HEK293T (cell line): ENCODE measurements at regions not wholly inside any gene's neighbourhood (a gene's known extent, or its start where the extent isn't known, plus 50 kb on each side); places are given as distances from the start of the nearest gene placed in this dataset.

Experiments used
- CTCF ChIA-PET: fragments of 350-600 bp; formaldehyde crosslinking; extraction: SDS; loops from one replicate; lab custom pipeline; 2021; ENCODE audit warnings: antibody characterized with exemption, inconsistent platforms; lab: Yijun Ruan, JAX
- POLR2A ChIA-PET: fragments of 350-600 bp; formaldehyde crosslinking; extraction: SDS; loops from one replicate; lab custom pipeline; 2020; ENCODE audit warnings: antibody characterized with exemption, inconsistent platforms; lab: Yijun Ruan, JAX
- DNase-seq: peaks from one replicate; pipeline ENCODE4 v3.0.0; 2012; ENCODE audit warnings: mixed read lengths; ENCODE audit errors: extremely low spot score
- ARNT ChIP-seq: fragments of 450-650 bp; IDR thresholded peaks from 2 replicates; pipeline ENCODE4 v1.6.1; 2017; ENCODE audit warnings: mild to moderate bottlenecking
- BHLHE40 ChIP-seq: fragments of 450-650 bp; IDR thresholded peaks from 2 replicates; pipeline ENCODE4 v1.6.1; 2016; ENCODE audit warnings: mild to moderate bottlenecking, moderate library complexity, borderline replicate concordance
- CTBP1 ChIP-seq: fragments of 450-650 bp; IDR thresholded peaks from 2 replicates; pipeline ENCODE4 v1.6.1; 2016; ENCODE audit warnings: borderline replicate concordance
- FOXA1 ChIP-seq: fragments of 450-650 bp; IDR thresholded peaks from 2 replicates; pipeline ENCODE4 v1.6.1; 2016; ENCODE audit warnings: mild to moderate bottlenecking
- FOXK2 ChIP-seq: fragments of 450-650 bp; IDR thresholded peaks from 2 replicates; pipeline ENCODE4 v1.6.1; 2016; ENCODE audit warnings: mild to moderate bottlenecking
- FOXM1 ChIP-seq: fragments of 450-650 bp; IDR thresholded peaks from 2 replicates; pipeline ENCODE4 v1.6.1; 2017; ENCODE audit warnings: mild to moderate bottlenecking, borderline replicate concordance
- HDGF ChIP-seq: fragments of 450-650 bp; IDR thresholded peaks from 2 replicates; pipeline ENCODE4 v1.6.1; 2017; ENCODE audit warnings: antibody characterized with exemption, borderline replicate concordance
- L3MBTL2 ChIP-seq: fragments of 450-650 bp; conservative IDR thresholded peaks from 2 replicates; pipeline ENCODE4 v1.6.1; 2016; ENCODE audit warnings: mild to moderate bottlenecking
- LEF1 ChIP-seq: fragments of 450-650 bp; IDR thresholded peaks from 2 replicates; pipeline ENCODE4 v1.6.1; 2017; ENCODE audit warnings: mild to moderate bottlenecking, borderline replicate concordance
- NFRKB ChIP-seq: fragments of 450-650 bp; IDR thresholded peaks from 2 replicates; pipeline ENCODE4 v1.6.1; 2016; ENCODE audit warnings: mild to moderate bottlenecking, moderate library complexity
- SP1 ChIP-seq: fragments of 450-650 bp; IDR thresholded peaks from 2 replicates; pipeline ENCODE4 v1.6.1; 2017
- SUZ12 ChIP-seq: fragments of 450-650 bp; IDR thresholded peaks from 2 replicates; pipeline ENCODE4 v1.6.1; 2016; ENCODE audit warnings: mild to moderate bottlenecking
- TARDBP ChIP-seq: fragments of 450-650 bp; IDR thresholded peaks from 2 replicates; pipeline ENCODE4 v1.6.1; 2016
- ZNF384 ChIP-seq: fragments of 450-650 bp; IDR thresholded peaks from 2 replicates; pipeline ENCODE4 v1.6.1; 2016
- TF ChIP-seq, protein P1 (sequence below): fragments of 450-650 bp; IDR thresholded peaks from 2 replicates; pipeline ENCODE4 v1.6.1; 2016

DNA sequence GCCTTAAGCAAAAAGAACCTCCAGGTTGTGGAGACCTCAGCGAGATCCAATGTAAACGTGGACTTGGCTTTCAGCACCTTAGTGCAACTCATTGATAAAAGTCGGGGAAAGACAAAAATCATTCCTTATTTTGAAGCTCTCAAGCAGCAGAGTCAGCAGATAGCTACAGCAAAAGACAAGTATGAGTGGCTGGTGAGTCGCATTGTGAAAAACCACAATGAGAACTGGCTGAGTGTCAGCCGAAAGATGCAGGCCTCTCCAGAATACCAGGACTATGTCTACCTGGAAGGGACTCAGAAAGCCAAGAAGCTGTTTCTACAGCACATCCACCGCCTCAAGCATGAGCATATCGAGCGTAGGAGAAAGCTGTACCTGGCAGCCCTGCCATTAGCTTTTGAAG is 58.5 kb downstream of the ARHGAP35 start:
- DNase-seq, result no peak
- CTCF ChIA-PET, result no interaction called here
- POLR2A ChIA-PET, result no interaction called here
- TF ChIP-seq LEF1 (no peak), BHLHE40 (no peak), ZNF384 (no peak), FOXA1 (no peak), L3MBTL2 (no peak), SP1 (no peak), TARDBP (no peak), NFRKB (no peak), FOXK2 (no peak)
- TF ChIP-seq, protein P1, sequence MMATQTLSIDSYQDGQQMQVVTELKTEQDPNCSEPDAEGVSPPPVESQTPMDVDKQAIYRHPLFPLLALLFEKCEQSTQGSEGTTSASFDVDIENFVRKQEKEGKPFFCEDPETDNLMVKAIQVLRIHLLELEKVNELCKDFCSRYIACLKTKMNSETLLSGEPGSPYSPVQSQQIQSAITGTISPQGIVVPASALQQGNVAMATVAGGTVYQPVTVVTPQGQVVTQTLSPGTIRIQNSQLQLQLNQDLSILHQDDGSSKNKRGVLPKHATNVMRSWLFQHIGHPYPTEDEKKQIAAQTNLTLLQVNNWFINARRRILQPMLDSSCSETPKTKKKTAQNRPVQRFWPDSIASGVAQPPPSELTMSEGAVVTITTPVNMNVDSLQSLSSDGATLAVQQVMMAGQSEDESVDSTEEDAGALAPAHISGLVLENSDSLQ, result no peak

DNA sequence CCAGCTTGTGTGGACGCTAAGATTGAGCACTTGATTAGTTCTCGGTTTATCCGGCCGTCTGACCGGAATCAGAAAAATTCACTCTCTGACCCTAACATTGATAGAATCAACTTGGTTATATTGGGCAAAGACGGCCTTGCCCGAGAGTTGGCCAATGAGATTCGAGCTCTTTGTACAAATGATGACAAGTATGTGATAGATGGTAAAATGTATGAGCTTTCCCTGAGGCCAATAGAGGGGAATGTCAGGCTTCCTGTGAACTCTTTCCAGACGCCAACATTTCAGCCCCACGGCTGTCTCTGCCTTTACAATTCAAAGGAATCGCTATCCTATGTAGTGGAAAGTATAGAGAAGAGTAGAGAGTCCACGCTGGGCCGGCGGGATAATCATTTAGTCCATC is 59.6 kb downstream of the ARHGAP35 start:
- ChIA-PET CTCF (no interaction called here), POLR2A (no interaction called here)
- TF ChIP-seq CTBP1 (no peak), NFRKB (no peak), SP1 (no peak), TARDBP (no peak), ARNT (no peak), ZNF384 (no peak), SUZ12 (no peak)
- DNase-seq, result no peak

DNA sequence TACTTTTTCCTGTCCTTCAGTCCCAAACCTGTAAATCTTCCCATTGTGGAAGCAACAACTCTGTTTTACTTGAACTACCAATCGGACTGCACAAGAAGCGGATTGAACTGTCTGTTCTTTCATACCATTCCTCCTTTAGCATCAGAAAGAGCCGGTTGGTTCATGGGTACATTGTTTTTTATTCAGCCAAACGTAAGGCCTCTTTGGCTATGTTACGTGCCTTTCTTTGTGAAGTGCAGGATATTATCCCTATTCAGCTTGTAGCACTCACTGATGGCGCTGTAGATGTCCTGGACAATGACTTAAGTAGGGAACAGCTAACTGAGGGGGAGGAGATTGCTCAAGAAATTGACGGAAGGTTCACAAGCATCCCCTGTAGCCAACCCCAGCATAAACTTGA is 60.3 kb downstream of the ARHGAP35 start:
- TF ChIP-seq CTBP1, result no peak
- TF ChIP-seq, protein P1, result no peak
- no peak for TF ChIP-seq LEF1
- TF ChIP-seq SUZ12, result no peak
- TF ChIP-seq NFRKB, result no peak
- no peak for TF ChIP-seq FOXM1
- no peak for TF ChIP-seq L3MBTL2
- no peak for DNase-seq
- CTCF ChIA-PET, result no interaction called here
- POLR2A ChIA-PET, result no interaction called here

GRCh38 chr19:46922465-46922864 is 61.7 kb downstream of the ARHGAP35 start:
- TF ChIP-seq ARNT (no peak), FOXK2 (no peak), BHLHE40 (no peak), FOXA1 (no peak), TARDBP (no peak), FOXM1 (no peak), SUZ12 (no peak), ZNF384 (no peak), SP1 (no peak), CTBP1 (no peak), LEF1 (no peak), NFRKB (no peak)
- POLR2A ChIA-PET, result no interaction called here
- no peak for DNase-seq
- CTCF ChIA-PET, result no interaction called here

DNA sequence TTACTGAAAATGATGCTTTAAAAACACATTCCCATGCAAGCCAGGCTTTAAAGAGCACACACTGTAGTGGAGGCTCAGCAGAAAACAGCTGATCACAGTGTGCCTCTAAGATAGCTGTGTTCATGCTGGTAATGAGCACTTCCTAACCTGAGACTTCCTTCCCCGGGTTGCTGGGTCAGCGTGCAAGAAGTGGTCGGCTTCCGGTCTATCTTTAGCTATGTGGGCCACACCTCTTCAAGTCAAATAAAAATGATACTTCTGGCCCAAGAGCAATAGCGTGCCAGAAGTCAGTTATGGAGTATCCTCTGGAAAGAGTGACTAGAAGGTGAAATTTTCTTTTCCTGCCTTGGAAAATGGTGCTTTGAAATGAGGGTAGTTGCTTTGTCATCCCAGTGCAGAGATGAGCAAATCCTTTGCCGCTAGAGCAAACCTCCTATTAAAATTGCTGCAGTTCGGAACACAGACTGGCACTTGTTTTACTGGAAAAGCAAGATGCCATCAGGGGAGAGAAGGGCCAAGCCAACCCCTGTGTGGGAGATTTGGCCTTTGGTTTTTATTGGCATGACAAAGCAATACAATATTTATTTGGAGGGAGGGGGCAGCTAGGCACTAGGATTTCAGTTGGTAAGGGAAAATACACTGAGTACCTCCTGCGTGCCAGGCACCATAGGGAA is 64.2 kb downstream of the ARHGAP35 start:
- DNase-seq, result no peak
- ChIA-PET POLR2A (interaction anchor here (0.9 to 1.4 kb wide), 2 partner anchors 65 to 66 kb away, joined by 3 read pairs; partner anchors contain the start of gene ARHGAP35), CTCF (interaction anchor here (0.7 kb wide), 1 partner anchor 16 kb away, joined by 3 read pairs; no protein-coding TSS in a partner anchor)
- TF ChIP-seq ARNT (no peak), HDGF (no peak), FOXK2 (no peak), L3MBTL2 (no peak), ZNF384 (no peak)

- no peak for TF ChIP-seq FOXM1
- TF ChIP-seq LEF1, result no peak
- TF ChIP-seq CTBP1, result no peak
- no peak for TF ChIP-seq FOXK2
- TF ChIP-seq FOXA1, result no peak
- no peak for TF ChIP-seq L3MBTL2
- no peak for TF ChIP-seq TARDBP
- CTCF ChIA-PET, result interaction anchor here (0.5 kb wide), 1 partner anchor 52 kb away, joined by 3 read pairs; no protein-coding TSS in a partner anchor
- DNase-seq, result no peak
- POLR2A ChIA-PET, result interaction anchor here (1.4 kb wide), 1 partner anchor 65 kb away, joined by 3 read pairs; the partner anchor contains the start of gene ARHGAP35
These were observed 64.8 kb downstream of the ARHGAP35 start for GRCh38 chr19:46925548-46925950.

GRCh38 chr19:46926170-46927071 is 65.6 kb downstream of the ARHGAP35 start:
- CTCF ChIA-PET, result interaction anchor here (0.5 kb wide), 2 partner anchors 16 to 53 kb away, joined by 3 to 4 read pairs; no protein-coding TSS in a partner anchor
- no peak for DNase-seq
- POLR2A ChIA-PET, result interaction anchor here (1.4 kb wide), 1 partner anchor 66 kb away, joined by 3 read pairs; the partner anchor contains the start of gene ARHGAP35
- TF ChIP-seq, protein P1, result peak; percentile 87
- TF ChIP-seq LEF1, result no peak
